ENCODE measurements at regions not wholly inside any gene's neighbourhood (a gene's known extent, or its start where the extent isn't known, plus 50 kb on each side); places are given as distances from the start of the nearest gene placed in this dataset.

- intact Hi-C loops (cut with DNase I) = no loop called here
- no peak for DNase-seq (ENCODE audit: low spot score)
Measured at GRCh38 chr2:47249157-47249900, 73.0 kb upstream of the CALM2 start.

GRCh38 chr2:47243596-47244323, 67.4 kb upstream of the CALM2 start:
- no peak for DNase-seq (ENCODE audit: low spot score)
- intact Hi-C loops (cut with DNase I) = no loop called here

- no peak for DNase-seq (ENCODE audit: low spot score)
- intact Hi-C loops (cut with DNase I) = no loop called here
Measured at GRCh38 chr2:47241715-47242114, 65.4 kb upstream of the CALM2 start.

GRCh38 chr2:47239119-47239969, 63.0 kb upstream of the CALM2 start:
- DNase-seq (ENCODE audit: low spot score) = no peak
- intact Hi-C loops (cut with DNase I) = no loop called here

- no peak for DNase-seq (ENCODE audit: low spot score)
- intact Hi-C loops (cut with DNase I) = no loop called here
Measured at GRCh38 chr2:47238638-47239037, 62.3 kb upstream of the CALM2 start.

- intact Hi-C loops (cut with DNase I) = no loop called here
- peak; percentile 86 for DNase-seq (ENCODE audit: low spot score)
Measured at GRCh38 chr2:47237375-47238334, 61.3 kb upstream of the CALM2 start.

- intact Hi-C loops (cut with DNase I) = no loop called here
- no peak for DNase-seq (ENCODE audit: low spot score)
Measured at GRCh38 chr2:47236503-47237215, 60.3 kb upstream of the CALM2 start.

- intact Hi-C loops (cut with DNase I) = no loop called here
- no peak for DNase-seq (ENCODE audit: low spot score)
Measured at GRCh38 chr2:47235132-47235531, 58.8 kb upstream of the CALM2 start.

GRCh38 chr2:47234456-47234855, 58.1 kb upstream of the CALM2 start:
- intact Hi-C loops (cut with DNase I) = no loop called here
- no peak for DNase-seq (ENCODE audit: low spot score)

GRCh38 chr2:47232738-47233415, 56.6 kb upstream of the CALM2 start:
- no peak for DNase-seq (ENCODE audit: low spot score)
- intact Hi-C loops (cut with DNase I) = no loop called here

- intact Hi-C loops (cut with DNase I) = no loop called here
- peak; percentile 88 for DNase-seq (ENCODE audit: low spot score)
Measured at GRCh38 chr2:47230418-47230817, 54.1 kb upstream of the CALM2 start.

- intact Hi-C loops (cut with DNase I) = no loop called here
- no peak for DNase-seq (ENCODE audit: low spot score)
Measured at GRCh38 chr2:47227532-47228279, 51.4 kb upstream of the CALM2 start.

GRCh38 chr2:47226923-47227220, 50.6 kb upstream of the CALM2 start:
- DNase-seq (ENCODE audit: low spot score) = peak; percentile 8
- intact Hi-C loops (cut with DNase I) = no loop called here

- intact Hi-C loops (cut with DNase I) = no loop called here
- no peak for DNase-seq (ENCODE audit: low spot score)
Measured at GRCh38 chr2:47226132-47226922, 50.0 kb upstream of the CALM2 start.
